ENCODE measurements at regions not wholly inside any gene's neighbourhood (a gene's known extent, or its start where the extent isn't known, plus 50 kb on each side); places are given as distances from the start of the nearest gene placed in this dataset.

DNA sequence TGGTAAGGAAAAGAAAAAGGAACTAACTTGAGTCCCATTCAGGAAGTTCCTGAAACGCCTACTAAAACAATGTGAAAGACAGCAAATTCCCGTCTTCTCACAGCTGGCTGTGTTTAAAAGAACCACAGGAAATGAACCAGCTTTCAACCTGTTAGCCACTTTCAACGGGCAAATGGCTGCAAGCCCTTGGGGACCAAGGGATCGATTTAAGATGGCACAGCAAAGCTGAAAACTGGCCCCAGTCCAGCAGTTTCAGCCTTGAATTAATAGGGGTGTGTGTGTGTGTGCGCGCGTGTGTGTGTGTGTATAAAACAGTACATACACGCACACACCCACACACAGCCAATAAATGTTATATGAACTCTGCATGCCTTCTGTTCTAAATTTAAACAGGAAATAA, 168.7 kb upstream of the TMCO5A start:
- no peak for TF ChIP-seq GABPA (IDR thresholded peaks at IDR 0.05 in 1 of 2, conservative IDR thresholded peaks at IDR 0.05 in 1 of 2)
- TF ChIP-seq, protein P1, sequence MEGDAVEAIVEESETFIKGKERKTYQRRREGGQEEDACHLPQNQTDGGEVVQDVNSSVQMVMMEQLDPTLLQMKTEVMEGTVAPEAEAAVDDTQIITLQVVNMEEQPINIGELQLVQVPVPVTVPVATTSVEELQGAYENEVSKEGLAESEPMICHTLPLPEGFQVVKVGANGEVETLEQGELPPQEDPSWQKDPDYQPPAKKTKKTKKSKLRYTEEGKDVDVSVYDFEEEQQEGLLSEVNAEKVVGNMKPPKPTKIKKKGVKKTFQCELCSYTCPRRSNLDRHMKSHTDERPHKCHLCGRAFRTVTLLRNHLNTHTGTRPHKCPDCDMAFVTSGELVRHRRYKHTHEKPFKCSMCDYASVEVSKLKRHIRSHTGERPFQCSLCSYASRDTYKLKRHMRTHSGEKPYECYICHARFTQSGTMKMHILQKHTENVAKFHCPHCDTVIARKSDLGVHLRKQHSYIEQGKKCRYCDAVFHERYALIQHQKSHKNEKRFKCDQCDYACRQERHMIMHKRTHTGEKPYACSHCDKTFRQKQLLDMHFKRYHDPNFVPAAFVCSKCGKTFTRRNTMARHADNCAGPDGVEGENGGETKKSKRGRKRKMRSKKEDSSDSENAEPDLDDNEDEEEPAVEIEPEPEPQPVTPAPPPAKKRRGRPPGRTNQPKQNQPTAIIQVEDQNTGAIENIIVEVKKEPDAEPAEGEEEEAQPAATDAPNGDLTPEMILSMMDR (IDR thresholded peaks at IDR 0.05; ENCODE audit: low read depth, low read length, missing input control) = no peak
- TF ChIP-seq, protein P2, sequence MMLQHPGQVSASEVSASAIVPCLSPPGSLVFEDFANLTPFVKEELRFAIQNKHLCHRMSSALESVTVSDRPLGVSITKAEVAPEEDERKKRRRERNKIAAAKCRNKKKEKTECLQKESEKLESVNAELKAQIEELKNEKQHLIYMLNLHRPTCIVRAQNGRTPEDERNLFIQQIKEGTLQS (IDR thresholded peaks at IDR 0.05) = no peak
- TF ChIP-seq, protein P3, sequence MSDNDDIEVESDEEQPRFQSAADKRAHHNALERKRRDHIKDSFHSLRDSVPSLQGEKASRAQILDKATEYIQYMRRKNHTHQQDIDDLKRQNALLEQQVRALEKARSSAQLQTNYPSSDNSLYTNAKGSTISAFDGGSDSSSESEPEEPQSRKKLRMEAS (IDR thresholded peaks at IDR 0.05) = no peak
- TF ChIP-seq NR2F2 (IDR thresholded peaks at IDR 0.05) = no peak
- no peak for TF ChIP-seq RXRA (IDR thresholded peaks at IDR 0.05)
- no peak for TF ChIP-seq SP1 (IDR thresholded peaks at IDR 0.05)
- TF ChIP-seq RAD21 (IDR thresholded peaks at IDR 0.05) = no peak

All from liver (tissue), 3 donors.